ENCODE measurements at regions not wholly inside any gene's neighbourhood (a gene's known extent, or its start where the extent isn't known, plus 50 kb on each side); places are given as distances from the start of the nearest gene placed in this dataset.

GRCh38 chr1:104923075-104923474 lies 1173.4 kb downstream of the AMY1C start:
- TF ChIP-seq CTCF (IDR thresholded peaks at IDR 0.05; ENCODE audit: low read length): no peak
- no peak for TF ChIP-seq EZH2phosphoT487 (IDR thresholded peaks at IDR 0.05; ENCODE audit: low read length)

All from MM.1S (cell line).